OCI-LY1 (cell line): ENCODE measurements at regions not wholly inside any gene's neighbourhood (a gene's known extent, or its start where the extent isn't known, plus 50 kb on each side); places are given as distances from the start of the nearest gene placed in this dataset.

Experiments
- H2AFZ ChIP-seq: fragments of 200-600 bp; sonication (generic), shearing (Covaris generic); 2 replicates; pipeline ENCODE4 v1.6.0; 2014; ENCODE audit warnings: antibody characterized with exemption, mild to moderate bottlenecking, low read length
- H3F3A ChIP-seq: fragments of 200-600 bp; sonication (generic), shearing (Covaris generic); 2 replicates; pipeline ENCODE4 v1.6.0; 2014; ENCODE audit warnings: mild to moderate bottlenecking, antibody characterized with exemption, low read length, moderate library complexity; ENCODE audit not compliant: insufficient read depth
- H3K27ac ChIP-seq: fragments of 200-600 bp; sonication (generic); 2 replicates; pipeline ENCODE4 v1.5.1; 2014; ENCODE audit warnings: low read length, mixed run types, mild to moderate bottlenecking, low read depth; ENCODE audit not compliant: poor library complexity, severe bottlenecking
- H3K27me3 ChIP-seq: fragments of 200-600 bp; sonication (generic); 2 replicates; pipeline ENCODE4 v1.6.0; 2014; ENCODE audit warnings: antibody characterized with exemption, mild to moderate bottlenecking, low read length, moderate library complexity; ENCODE audit not compliant: insufficient read depth
- H3K36me3 ChIP-seq: fragments of 200-600 bp; sonication (generic); 2 replicates; pipeline ENCODE4 v1.6.1; 2014; ENCODE audit warnings: mild to moderate bottlenecking, antibody characterized with exemption, low read length, moderate library complexity, mixed read lengths; ENCODE audit not compliant: insufficient read depth
- H3K4me1 ChIP-seq: fragments of 200-600 bp; sonication (generic); 2 replicates; pipeline ENCODE4 v1.5.1; 2014; ENCODE audit warnings: mild to moderate bottlenecking, low read length, moderate library complexity; ENCODE audit not compliant: insufficient read depth, severe bottlenecking
- H3K4me2 ChIP-seq: fragments of 200-600 bp; sonication (generic), shearing (Covaris generic); 2 replicates; pipeline ENCODE4 v1.6.1; 2014; ENCODE audit warnings: low read length
- H3K4me3 ChIP-seq: fragments of 200-600 bp; sonication (generic); 2 replicates; pipeline ENCODE4 v1.5.1; 2014; ENCODE audit warnings: low read length, low read depth, mild to moderate bottlenecking, mixed read lengths; ENCODE audit not compliant: poor library complexity, severe bottlenecking
- H3K79me2 ChIP-seq: fragments of 200-600 bp; shearing (Covaris generic); 2 replicates; pipeline ENCODE4 v1.6.1; 2016; ENCODE audit warnings: mixed run types, low read length, mixed read lengths; ENCODE audit not compliant: insufficient read depth
- H3K9ac ChIP-seq: fragments of 200-600 bp; sonication (generic), shearing (Covaris generic); 2 replicates; pipeline ENCODE4 v1.6.1; 2014; ENCODE audit warnings: mild to moderate bottlenecking, low read length, mixed read lengths
- H3K9me2 ChIP-seq: fragments of 200-600 bp; sonication (generic), shearing (Covaris generic); 2 replicates; pipeline ENCODE4 v1.6.1; 2014; ENCODE audit warnings: low read depth, mild to moderate bottlenecking, low read length, mixed read lengths
- H3K9me3 ChIP-seq: fragments of 200-600 bp; shearing (Covaris generic); 2 replicates; pipeline ENCODE4 v1.6.1; 2014; ENCODE audit warnings: low read length, mixed read lengths
- H4K20me1 ChIP-seq: fragments of 200-600 bp; sonication (generic), shearing (Covaris generic); 2 replicates; pipeline ENCODE4 v1.6.0; 2016; ENCODE audit warnings: mild to moderate bottlenecking, low read length; ENCODE audit not compliant: insufficient read depth
- CTCF ChIP-seq: fragments of 200-600 bp; sonication (generic), shearing (Covaris generic); IDR thresholded peaks from 2 replicates; pipeline ENCODE4 v1.5.1; 2017; ENCODE audit warnings: mild to moderate bottlenecking, antibody characterized with exemption, low read length, moderate library complexity, mixed read lengths
- EZH2 ChIP-seq: fragments of 200-600 bp; sonication (generic), shearing (Covaris generic); IDR thresholded peaks from 2 replicates; pipeline ENCODE4 v1.8.0; 2017; ENCODE audit warnings: borderline replicate concordance, mixed run types, mild to moderate bottlenecking, antibody characterized with exemption, low read length, moderate library complexity, mixed read lengths

GRCh38 chr14:80381807-80382363 is 170.6 kb upstream of the DIO2 start:
- H3K79me2 ChIP-seq = no peaks in the 10 kb centered on the region
- H3K36me3 ChIP-seq = no peaks in the 10 kb centered on the region
- TF ChIP-seq CTCF (no peak), EZH2 (no peak)
- H3K27me3 ChIP-seq = no peaks in the 10 kb centered on the region
- H3K4me3 ChIP-seq = no peak overlapping the region
- H2AFZ ChIP-seq = no peak overlapping the region
- no peaks in the 10 kb centered on the region for H3K9me3 ChIP-seq
- no peaks in the 10 kb centered on the region for H3F3A ChIP-seq
- no peak overlapping the region for H3K27ac ChIP-seq
- H4K20me1 ChIP-seq = no peaks in the 10 kb centered on the region
- no peaks in the 10 kb centered on the region for H3K9me2 ChIP-seq
- no peak overlapping the region for H3K9ac ChIP-seq
- H3K4me1 ChIP-seq = no peaks in the 10 kb centered on the region
- no peak overlapping the region for H3K4me2 ChIP-seq

- no peaks in the 10 kb centered on the region for H3K36me3 ChIP-seq
- no peak overlapping the region for H3K27ac ChIP-seq
- no peak overlapping the region for H3K4me3 ChIP-seq
- no peaks in the 10 kb centered on the region for H4K20me1 ChIP-seq
- no peak for TF ChIP-seq CTCF
- no peak for TF ChIP-seq EZH2
- no peaks in the 10 kb centered on the region for H3K27me3 ChIP-seq
- H2AFZ ChIP-seq = no peak overlapping the region
- no peak overlapping the region for H3K9ac ChIP-seq
- H3F3A ChIP-seq = no peaks in the 10 kb centered on the region
- no peaks in the 10 kb centered on the region for H3K9me3 ChIP-seq
- no peaks in the 10 kb centered on the region for H3K79me2 ChIP-seq
- no peak overlapping the region for H3K4me2 ChIP-seq
- H3K4me1 ChIP-seq = no peaks in the 10 kb centered on the region
- H3K9me2 ChIP-seq = no peaks in the 10 kb centered on the region
Measured at GRCh38 chr14:80379035-80379434, 167.7 kb upstream of the DIO2 start.

- no peaks in the 10 kb centered on the region for H3K4me1 ChIP-seq
- H3K9me2 ChIP-seq = no peaks in the 10 kb centered on the region
- TF ChIP-seq CTCF = no peak
- TF ChIP-seq EZH2 = no peak
- no peaks in the 10 kb centered on the region for H3K36me3 ChIP-seq
- H3F3A ChIP-seq = no peaks in the 10 kb centered on the region
- H3K79me2 ChIP-seq = no peaks in the 10 kb centered on the region
- H3K27ac ChIP-seq = no peak overlapping the region
- H4K20me1 ChIP-seq = no peaks in the 10 kb centered on the region
- no peak overlapping the region for H3K4me2 ChIP-seq
- H3K9me3 ChIP-seq = no peaks in the 10 kb centered on the region
- H3K4me3 ChIP-seq = no peak overlapping the region
- no peak overlapping the region for H3K9ac ChIP-seq
- no peaks in the 10 kb centered on the region for H3K27me3 ChIP-seq
- no peak overlapping the region for H2AFZ ChIP-seq
Measured at GRCh38 chr14:80378084-80378690, 166.9 kb upstream of the DIO2 start.
